ENCODE measurements at regions not wholly inside any gene's neighbourhood (a gene's known extent, or its start where the extent isn't known, plus 50 kb on each side); places are given as distances from the start of the nearest gene placed in this dataset.

- no peak for TF ChIP-seq RNF2 (IDR thresholded peaks at IDR 0.05; ENCODE audit: borderline replicate concordance, low read depth)
Observed at GRCh38 chr3:3714572-3714971, 84.7 kb upstream of the LRRN1 start (continued).

GRCh38 chr3:3712971-3713370 lies 86.3 kb upstream of the LRRN1 start:
- ChIA-PET CTCF (no interaction called here), POLR2A (no interaction called here)
- Histone ChIP-seq H3K9me3 (no peaks in the 10 kb centered on the region), H3K4me1 (no peaks in the 10 kb centered on the region), H3K4me3 (no peak overlapping the region), H3K27ac (no peak overlapping the region), H3K4me2 (no peak overlapping the region)
- no peak for ATAC-seq
- 11% methylated on average over 6 of the region's 6 CpGs for WGBS (ENCODE audit: missing lambda C conversion rate)
- TF ChIP-seq FOSL2 (IDR thresholded peaks at IDR 0.05), result no peak
- TF ChIP-seq FOSL2 (CRISPR knock-in tag; IDR thresholded peaks at IDR 0.05), result no peak
- FAIRE-seq, result no peak
- DNase-seq (ENCODE audit: low read depth in 1 of 2, low spot score in 1 of 2), result no peak

- ATAC-seq (no peak), FAIRE-seq (no peak), DNase-seq (ENCODE audit: low read depth in 1 of 2, low spot score in 1 of 2) (no peak)
- ChIA-PET POLR2A (no interaction called here), CTCF (no interaction called here)
- Histone ChIP-seq H3K27ac (no peak overlapping the region), H3K4me2 (no peak overlapping the region), H3K4me1 (no peaks in the 10 kb centered on the region), H3K9me3 (no peaks in the 10 kb centered on the region), H3K4me3 (no peak overlapping the region)
- TF ChIP-seq ZNF302 (CRISPR knock-in tag; IDR thresholded peaks at IDR 0.05) (no peak), NR3C1 (IDR thresholded peaks at IDR 0.05) (no peak), CEBPB (IDR thresholded peaks at IDR 0.05) (no peak), ATOH8 (CRISPR knock-in tag; IDR thresholded peaks at IDR 0.05; ENCODE audit: low read depth) (no peak)
Observed at GRCh38 chr3:3708769-3709115, 90.5 kb upstream of the LRRN1 start.

GRCh38 chr3:3707858-3708768 lies 91.1 kb upstream of the LRRN1 start:
- no peak for ATAC-seq
- WGBS (ENCODE audit: missing lambda C conversion rate), result 17% methylated on average over 6 of the region's 6 CpGs
- no peak for FAIRE-seq
- no peak for DNase-seq (ENCODE audit: low read depth in 1 of 2, low spot score in 1 of 2)
- H3K9me3 ChIP-seq, result no peaks in the 10 kb centered on the region
- no peak overlapping the region for H3K4me3 ChIP-seq
- H3K4me2 ChIP-seq, result no peak overlapping the region
- H3K4me1 ChIP-seq, result no peaks in the 10 kb centered on the region
- ChIA-PET CTCF (no interaction called here), POLR2A (no interaction called here)
- no peak overlapping the region for H3K27ac ChIP-seq
- TF ChIP-seq MAZ (IDR thresholded peaks at IDR 0.05; ENCODE audit: borderline replicate concordance, low read depth, low read length) (no peak), HMGXB4 (CRISPR knock-in tag; IDR thresholded peaks at IDR 0.05; ENCODE audit: borderline replicate concordance) (no peak), SMC3 (IDR thresholded peaks at IDR 0.05) (no peak), ESRRA (IDR thresholded peaks at IDR 0.05; ENCODE audit: borderline replicate concordance, low read length) (no peak), EP300 (IDR thresholded peaks at IDR 0.05) (no peak), RFX5 (IDR thresholded peaks at IDR 0.05) (no peak), RARB (CRISPR knock-in tag; IDR thresholded peaks at IDR 0.05) (no peak), POLR2AphosphoS2 (conservative IDR thresholded peaks at IDR 0.05; ENCODE audit: low read length) (no peak), HEYL (CRISPR knock-in tag; IDR thresholded peaks at IDR 0.05) (no peak), HOXB5 (CRISPR knock-in tag; IDR thresholded peaks at IDR 0.05) (no peak), MAFK (IDR thresholded peaks at IDR 0.05; ENCODE audit: partially characterized antibody) (no peak), CBX8 (IDR thresholded peaks at IDR 0.05) (no peak), CHD4 (IDR thresholded peaks at IDR 0.05; ENCODE audit: borderline replicate concordance) (no peak), CBX2 (IDR thresholded peaks at IDR 0.05; ENCODE audit: borderline replicate concordance, low read depth) (no peak), EHMT2 (IDR thresholded peaks at IDR 0.05; ENCODE audit: low read depth) (no peak)

Measured in A549 (cell line).